ENCODE measurements at regions not wholly inside any gene's neighbourhood (a gene's known extent, or its start where the extent isn't known, plus 50 kb on each side); places are given as distances from the start of the nearest gene placed in this dataset.

DNA sequence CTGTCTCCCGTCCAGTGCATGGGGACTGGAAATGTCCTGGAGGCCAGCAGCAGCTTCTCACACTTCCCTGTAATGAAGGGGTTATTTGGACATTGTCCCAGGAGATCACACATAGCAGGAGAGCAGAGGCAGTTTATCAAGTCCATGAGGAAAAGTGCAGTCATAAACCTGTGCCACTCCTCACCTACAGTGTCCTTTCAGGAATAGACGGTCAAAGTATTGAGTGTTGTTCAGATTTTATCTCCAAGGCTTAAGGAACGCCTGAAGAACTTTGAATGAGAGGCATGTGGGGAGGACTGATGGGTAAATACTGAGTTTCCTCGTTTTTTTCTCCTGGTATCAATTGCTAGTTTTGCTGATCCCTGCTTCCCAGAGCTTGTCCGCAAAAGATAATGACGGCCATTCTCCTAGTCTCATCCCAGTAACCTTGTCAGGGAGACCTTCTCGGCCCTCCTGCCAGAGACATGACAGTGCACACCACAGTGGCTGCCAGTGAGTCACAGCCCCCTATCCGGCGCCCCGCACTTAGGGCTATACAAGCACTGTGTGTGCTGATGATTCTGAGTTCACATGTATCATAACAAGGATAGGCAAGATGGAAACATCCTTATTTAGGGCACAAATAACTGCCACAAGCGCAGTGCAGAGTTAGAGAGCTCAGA lies 495.5 kb upstream of the MGMT start:
- H3K27ac ChIP-seq (ENCODE audit: poor library complexity, severe bottlenecking) = no peak overlapping the region
- ATAC-seq (ENCODE audit: low read depth) = no peak
- no peak overlapping the region for H3K4me3 ChIP-seq (ENCODE audit: severe bottlenecking)
- no peak for DNase-seq (ENCODE audit: low spot score)
- peaks cover 4% of the 10 kb centered on the region for H3K9me3 ChIP-seq (ENCODE audit: severe bottlenecking)
- H3K4me1 ChIP-seq (ENCODE audit: insufficient read depth, poor library complexity, severe bottlenecking) = no peaks in the 10 kb centered on the region
- no peaks in the 10 kb centered on the region for H3K36me3 ChIP-seq (ENCODE audit: low read depth)
- TF ChIP-seq CTCF (IDR thresholded peaks at IDR 0.05; ENCODE audit: poor library complexity, severe bottlenecking) = no peak
- H3K27me3 ChIP-seq (ENCODE audit: insufficient read depth, poor library complexity, severe bottlenecking) = no peaks in the 10 kb centered on the region

DNA sequence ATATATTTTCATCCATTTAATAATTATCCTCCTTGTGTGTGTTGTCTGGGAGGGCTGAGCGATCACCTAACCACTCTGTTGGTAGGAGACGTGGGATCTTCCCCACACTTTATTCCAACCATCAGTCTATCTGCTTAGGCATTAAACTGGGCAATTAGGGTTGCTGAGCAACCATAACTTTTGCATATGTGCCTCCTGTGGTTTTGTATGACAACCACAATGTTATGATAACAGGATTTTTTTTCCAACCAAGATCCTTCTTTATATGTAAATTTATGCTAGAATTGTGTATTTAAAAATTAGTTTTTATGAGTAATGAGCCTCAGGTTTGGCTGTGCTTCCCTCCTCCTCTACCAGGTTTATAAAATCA lies 495.0 kb upstream of the MGMT start:
- no peak overlapping the region for H3K27ac ChIP-seq (ENCODE audit: poor library complexity, severe bottlenecking)
- DNase-seq (ENCODE audit: low spot score) = no peak
- H3K4me3 ChIP-seq (ENCODE audit: severe bottlenecking) = no peak overlapping the region

GRCh38 chr10:128973221-128973620 lies 493.8 kb upstream of the MGMT start:
- Histone ChIP-seq H3K4me1 (ENCODE audit: insufficient read depth, poor library complexity, severe bottlenecking) (no peaks in the 10 kb centered on the region), H3K9me3 (ENCODE audit: severe bottlenecking) (peaks cover 4% of the 10 kb centered on the region), H3K27me3 (ENCODE audit: insufficient read depth, poor library complexity, severe bottlenecking) (no peaks in the 10 kb centered on the region), H3K4me3 (ENCODE audit: severe bottlenecking) (no peak overlapping the region), H3K36me3 (ENCODE audit: low read depth) (no peaks in the 10 kb centered on the region), H3K27ac (ENCODE audit: poor library complexity, severe bottlenecking) (no peak overlapping the region)
- ATAC-seq (ENCODE audit: low read depth) (no peak), DNase-seq (ENCODE audit: low spot score) (no peak)
- no peak for TF ChIP-seq CTCF (IDR thresholded peaks at IDR 0.05; ENCODE audit: poor library complexity, severe bottlenecking)

More for the DNA sequence above, 495.0 kb upstream of the MGMT start:
- no peak for TF ChIP-seq CTCF (IDR thresholded peaks at IDR 0.05; ENCODE audit: poor library complexity, severe bottlenecking)
- H3K9me3 ChIP-seq (ENCODE audit: severe bottlenecking) = peaks cover 4% of the 10 kb centered on the region
- H3K27me3 ChIP-seq (ENCODE audit: insufficient read depth, poor library complexity, severe bottlenecking) = no peaks in the 10 kb centered on the region
- H3K36me3 ChIP-seq (ENCODE audit: low read depth) = no peaks in the 10 kb centered on the region
- no peak for ATAC-seq (ENCODE audit: low read depth)
- no peaks in the 10 kb centered on the region for H3K4me1 ChIP-seq (ENCODE audit: insufficient read depth, poor library complexity, severe bottlenecking)

DNA sequence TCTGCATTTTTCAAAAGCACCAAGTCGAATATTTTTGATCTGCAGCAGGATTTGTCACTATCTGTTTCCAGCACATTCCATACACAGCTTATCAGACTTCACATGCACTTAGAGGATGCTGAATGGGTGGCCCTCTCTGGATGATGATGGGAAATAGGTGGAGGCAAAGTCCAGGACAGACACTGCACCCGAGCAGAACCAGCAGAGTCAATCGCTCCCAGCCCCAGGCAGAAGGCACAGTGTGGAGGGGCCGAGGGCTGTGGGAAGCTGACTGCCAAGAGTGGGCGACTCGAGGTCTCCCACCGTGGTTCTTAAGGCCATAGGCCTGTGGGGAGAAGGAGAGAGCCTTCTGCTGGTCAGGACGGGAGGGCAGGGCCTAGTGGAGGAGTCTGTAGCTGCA lies 490.2 kb upstream of the MGMT start:
- no peak for TF ChIP-seq CTCF (IDR thresholded peaks at IDR 0.05; ENCODE audit: poor library complexity, severe bottlenecking)
- Histone ChIP-seq H3K9me3 (ENCODE audit: severe bottlenecking) (no peaks in the 10 kb centered on the region), H3K36me3 (ENCODE audit: low read depth) (no peaks in the 10 kb centered on the region), H3K4me1 (ENCODE audit: insufficient read depth, poor library complexity, severe bottlenecking) (no peaks in the 10 kb centered on the region), H3K27ac (ENCODE audit: poor library complexity, severe bottlenecking) (no peak overlapping the region), H3K4me3 (ENCODE audit: severe bottlenecking) (no peak overlapping the region), H3K27me3 (ENCODE audit: insufficient read depth, poor library complexity, severe bottlenecking) (no peaks in the 10 kb centered on the region)
- no peak for DNase-seq (ENCODE audit: low spot score)
- no peak for ATAC-seq (ENCODE audit: low read depth)

- no peaks in the 10 kb centered on the region for H3K36me3 ChIP-seq (ENCODE audit: low read depth)
- ATAC-seq (ENCODE audit: low read depth) (no peak), DNase-seq (ENCODE audit: low spot score) (no peak)
- no peaks in the 10 kb centered on the region for H3K4me1 ChIP-seq (ENCODE audit: insufficient read depth, poor library complexity, severe bottlenecking)
- H3K4me3 ChIP-seq (ENCODE audit: severe bottlenecking) = no peak overlapping the region
- no peaks in the 10 kb centered on the region for H3K9me3 ChIP-seq (ENCODE audit: severe bottlenecking)
- no peak for TF ChIP-seq CTCF (IDR thresholded peaks at IDR 0.05; ENCODE audit: poor library complexity, severe bottlenecking)
- H3K27ac ChIP-seq (ENCODE audit: poor library complexity, severe bottlenecking) = no peak overlapping the region
- no peaks in the 10 kb centered on the region for H3K27me3 ChIP-seq (ENCODE audit: insufficient read depth, poor library complexity, severe bottlenecking)
These were observed 488.8 kb upstream of the MGMT start for GRCh38 chr10:128978211-128978610.

Data from RWPE2 (cell line).